Common myeloid progenitor, CD34-positive (primary cell): ENCODE measurements at regions not wholly inside any gene's neighbourhood (a gene's known extent, or its start where the extent isn't known, plus 50 kb on each side); places are given as distances from the start of the nearest gene placed in this dataset.
"Not testable (repeated sequence)": the region's sequence is repeated elsewhere in the genome, so short reads cannot be mapped to it uniquely, and the experiment has no call there.

Experiments
- CTCF ChIA-PET: fragments of 350-600 bp; sonication (Branson Sonifier 250); formaldehyde crosslinking; loops from one replicate; lab custom pipeline; 2021; ENCODE audit warnings: antibody characterized with exemption; lab: Charles Lee
- POLR2A ChIA-PET: fragments of 350-600 bp; sonication (Branson Sonifier 250); formaldehyde crosslinking; loops from one replicate; lab custom pipeline; 2021; ENCODE audit warnings: antibody characterized with exemption; lab: Charles Lee
- DNase-seq, 3 donors: peaks; one replicate each; pipeline versions ENCODE4 v3.0.0 to v3.0.0-alpha.2; 2013
- H3K27ac ChIP-seq, 2 experiments: 1 replicate in 1 of 2; 2 replicates in 1 of 2; pipeline ENCODE4 v1.7.0; 2013; ENCODE audit warnings: inconsistent platforms in 2 of 2, low read length in 2 of 2, mild to moderate bottlenecking in 2 of 2, low read depth in 1 of 2, moderate library complexity in 1 of 2; ENCODE audit not compliant: severe bottlenecking in 2 of 2, insufficient read depth in 1 of 2, poor library complexity in 1 of 2
- H3K27me3 ChIP-seq, 5 experiments: replicated peaks in 2 of 5; 1 replicate in 3 of 5; 2 replicates in 2 of 5; pipeline versions ENCODE4 v1.6.1 to v1.7.0; 2013; ENCODE audit warnings: low read length in 4 of 5, mild to moderate bottlenecking in 2 of 5, moderate library complexity in 2 of 5, inconsistent platforms in 1 of 5; ENCODE audit not compliant: insufficient read depth in 5 of 5, control insufficient read depth in 4 of 5
- H3K36me3 ChIP-seq, 4 experiments: 1 replicate in 2 of 4; 2 replicates in 2 of 4; pipeline versions ENCODE4 v1.6.1 to v1.7.0; 2013; ENCODE audit warnings: low read length in 3 of 4, control low read depth in 1 of 4, mild to moderate bottlenecking in 1 of 4; ENCODE audit not compliant: control insufficient read depth in 4 of 4, insufficient read depth in 4 of 4
- H3K4me1 ChIP-seq, 4 experiments: 1 replicate in 3 of 4; 2 replicates in 1 of 4; pipeline versions ENCODE4 v1.6.1 to v1.7.1; 2013; ENCODE audit warnings: low read length in 3 of 4, mild to moderate bottlenecking in 3 of 4, control low read depth in 1 of 4, inconsistent platforms in 1 of 4, moderate library complexity in 1 of 4; ENCODE audit not compliant: control insufficient read depth in 4 of 4, insufficient read depth in 4 of 4; ENCODE audit errors: control extremely low read depth in 1 of 4
- H3K4me3 ChIP-seq, 7 experiments: 1 replicate in 4 of 7; 2 replicates in 3 of 7; pipeline versions ENCODE4 v1.5.1 to v1.7.0; 2013; ENCODE audit warnings: mild to moderate bottlenecking in 7 of 7, low read length in 6 of 7, moderate library complexity in 6 of 7, inconsistent platforms in 2 of 7, low read depth in 2 of 7, control low read depth in 1 of 7; ENCODE audit not compliant: insufficient read depth in 4 of 7, control insufficient read depth in 1 of 7; ENCODE audit errors: extremely low read depth in 1 of 7
- H3K9me3 ChIP-seq, 5 experiments: 1 replicate in 4 of 5; 2 replicates in 1 of 5; pipeline versions ENCODE4 v1.6.1 to v1.7.1; 2013; ENCODE audit warnings: low read length in 4 of 5, mild to moderate bottlenecking in 2 of 5, inconsistent platforms in 1 of 5, low read depth in 1 of 5, moderate library complexity in 1 of 5; ENCODE audit not compliant: control insufficient read depth in 4 of 5, insufficient read depth in 2 of 5; ENCODE audit errors: control extremely low read depth in 1 of 5
- WGBS: methylation state at CpG from one replicate; pipeline ENCODE4 v1.1.5; 2013; ENCODE audit not compliant: insufficient coverage; 5-methylcytosine and 5-hydroxymethylcytosine counted together

DNA sequence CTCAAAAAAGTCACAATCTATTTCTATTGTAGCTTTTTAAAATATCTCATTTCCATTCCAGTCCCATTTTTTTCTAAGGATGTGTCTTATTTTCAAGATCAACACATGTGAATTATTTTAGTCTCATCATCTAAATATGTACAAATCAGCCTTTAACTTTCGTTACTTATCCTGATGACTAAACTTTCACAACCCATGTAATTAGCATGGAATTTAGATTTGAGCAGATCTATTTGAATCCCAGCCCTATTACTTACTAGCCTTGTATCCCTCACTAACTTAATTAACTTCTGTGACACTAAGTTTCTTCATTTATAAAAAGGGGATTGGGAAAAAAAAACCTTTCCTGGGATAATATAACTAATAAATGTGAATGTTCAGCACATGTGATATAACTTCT is 81.1 kb downstream of the UFM1 start:
- POLR2A ChIA-PET = no interaction called here
- Histone ChIP-seq H3K4me3 (no peak overlapping the region), H3K4me1 (no peaks in the 10 kb centered on the region), H3K27me3 (no peaks in the 10 kb centered on the region), H3K9me3 (no peaks in the 10 kb centered on the region), H3K36me3 (no peaks in the 10 kb centered on the region), H3K27ac (no peak overlapping the region)
- CTCF ChIA-PET = no interaction called here
- DNase-seq = no peak
- WGBS = no CpG with 5 or more reads among the region's 1 CpG

DNA sequence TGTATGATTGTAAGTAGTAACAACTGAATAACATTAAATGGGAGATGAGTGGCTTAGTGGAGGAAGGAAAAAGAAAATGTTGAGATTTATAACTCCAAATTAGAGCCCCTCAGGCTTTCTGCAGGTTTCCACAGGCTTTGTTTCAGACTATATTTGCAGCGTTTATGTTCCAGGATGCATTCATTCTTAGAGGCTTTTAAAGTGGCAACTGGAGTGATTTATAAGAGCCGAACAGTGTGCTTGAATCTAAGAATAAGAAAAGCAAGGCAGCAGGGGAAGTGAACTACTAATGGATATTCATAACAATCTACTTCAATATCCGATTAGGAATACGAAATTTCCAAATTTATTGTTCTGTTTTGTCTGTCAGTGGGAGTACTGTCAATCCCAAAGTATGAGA is 91.0 kb downstream of the UFM1 start:
- POLR2A ChIA-PET = no interaction called here
- Histone ChIP-seq H3K9me3 (no peaks in the 10 kb centered on the region), H3K27ac (no peak overlapping the region), H3K27me3 (peaks cover 0 to 5% (median 0%) of the 10 kb centered on the region in 5 experiments), H3K4me3 (no peak overlapping the region), H3K4me1 (no peaks in the 10 kb centered on the region), H3K36me3 (no peaks in the 10 kb centered on the region)
- no peak for DNase-seq
- no CpG with 5 or more reads among the region's 4 CpGs for WGBS
- CTCF ChIA-PET = no interaction called here

DNA sequence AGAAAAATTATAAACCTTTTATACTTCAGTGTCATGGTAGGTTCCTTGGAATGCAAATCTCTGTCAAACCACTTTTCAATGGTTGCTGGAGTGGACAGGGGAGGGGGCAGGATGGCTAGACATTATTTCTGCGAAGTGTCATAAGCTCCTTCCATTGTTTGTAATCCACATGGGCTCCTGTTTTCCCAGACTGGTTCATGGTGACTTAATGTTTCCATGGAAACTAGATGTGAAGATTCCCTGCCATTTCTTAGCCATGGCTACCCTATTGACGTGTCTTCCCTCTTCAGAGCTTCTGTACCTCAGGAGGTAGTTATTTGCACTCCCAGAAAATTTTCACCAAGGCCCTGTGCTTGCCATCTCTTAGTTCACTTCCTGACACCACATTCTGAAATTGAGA is 95.3 kb downstream of the UFM1 start:
- H3K27ac ChIP-seq = no peak overlapping the region
- DNase-seq = no peak
- H3K9me3 ChIP-seq = no peaks in the 10 kb centered on the region
- no peaks in the 10 kb centered on the region for H3K36me3 ChIP-seq
- no peak overlapping the region for H3K4me3 ChIP-seq
- CTCF ChIA-PET = no interaction called here
- H3K27me3 ChIP-seq = peaks cover 0 to 5% (median 0%) of the 10 kb centered on the region in 5 experiments
- WGBS = 95% methylated on average over 2 of the region's 2 CpGs
- POLR2A ChIA-PET = no interaction called here
- H3K4me1 ChIP-seq = no peaks in the 10 kb centered on the region

DNA sequence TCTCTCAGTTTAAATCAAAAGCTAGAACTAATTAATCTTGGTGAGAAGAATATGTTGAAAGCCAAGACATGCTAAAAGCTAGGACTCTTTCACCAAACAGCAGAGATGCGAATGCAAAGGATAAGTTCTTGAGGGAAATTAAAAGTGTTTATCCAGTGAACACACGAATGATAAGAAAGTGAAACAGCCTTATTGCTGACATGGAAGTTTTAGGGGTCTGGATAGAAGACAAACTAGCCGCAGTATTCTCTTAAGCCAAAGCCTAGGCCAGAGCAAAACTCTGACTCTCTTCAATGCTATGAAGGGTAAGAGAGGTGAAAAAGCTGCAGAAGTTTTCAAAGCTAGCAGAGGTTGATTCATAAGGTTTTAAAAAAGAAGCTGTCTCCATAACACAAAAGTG is 103.0 kb downstream of the UFM1 start:
- DNase-seq = no peak
- H3K4me1 ChIP-seq = no peaks in the 10 kb centered on the region
- WGBS = 100% methylated on average over 3 of the region's 3 CpGs
- no peaks in the 10 kb centered on the region for H3K36me3 ChIP-seq
- no peaks in the 10 kb centered on the region for H3K27me3 ChIP-seq
- ChIA-PET POLR2A (no interaction called here), CTCF (no interaction called here)
- H3K27ac ChIP-seq = no peak overlapping the region
- H3K4me3 ChIP-seq = no peak overlapping the region
- no peaks in the 10 kb centered on the region for H3K9me3 ChIP-seq

DNA sequence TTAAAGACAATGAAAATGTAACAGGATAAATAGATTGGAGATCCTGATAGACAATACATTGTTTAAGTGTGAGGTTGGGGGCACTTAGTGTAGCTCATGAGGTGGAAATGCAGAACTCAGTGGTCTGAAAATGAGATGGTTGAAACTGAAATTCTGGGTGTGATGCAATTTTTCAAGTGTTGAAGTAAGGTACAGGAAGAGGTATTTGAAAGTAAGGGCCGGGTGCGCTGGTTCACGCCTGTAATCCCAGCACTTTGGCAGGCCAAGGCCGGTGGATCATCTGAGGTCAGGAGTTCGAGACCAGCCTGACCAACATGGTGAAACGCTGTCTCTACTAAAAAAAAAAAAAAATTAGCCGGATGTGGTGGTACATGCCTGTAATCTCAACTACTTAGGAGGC is 113.0 kb downstream of the UFM1 start:
- H3K4me1 ChIP-seq = no peaks in the 10 kb centered on the region
- no peak for DNase-seq
- no peaks in the 10 kb centered on the region for H3K27me3 ChIP-seq
- ChIA-PET POLR2A (no interaction called here), CTCF (no interaction called here)
- 94% methylated on average over 6 of the region's 7 CpGs for WGBS
- no peak overlapping the region for H3K4me3 ChIP-seq
- peaks cover 0 to 5% (median 0%) of the 10 kb centered on the region in 5 experiments for H3K9me3 ChIP-seq
- H3K27ac ChIP-seq = no peak overlapping the region
- H3K36me3 ChIP-seq = no peaks in the 10 kb centered on the region

DNA sequence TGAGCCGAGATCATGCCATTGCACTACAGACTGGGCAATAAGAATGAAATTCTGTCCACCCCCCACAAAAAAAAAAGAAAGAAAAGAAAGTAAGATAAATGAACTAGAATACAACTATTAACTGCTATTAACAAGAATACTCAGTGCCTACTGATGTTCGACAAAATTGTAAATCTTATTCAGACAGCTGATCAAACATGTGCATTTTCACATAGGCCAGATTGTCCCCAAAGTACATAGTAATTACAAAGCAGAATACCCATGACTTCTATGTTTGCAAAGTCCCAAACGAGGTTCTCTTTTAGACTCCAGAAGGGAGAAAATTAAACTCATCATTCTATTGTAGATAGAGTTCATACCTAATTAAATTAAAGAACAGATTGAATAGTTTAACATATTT is 113.4 kb downstream of the UFM1 start:
- 100% methylated on average over 1 of the region's 3 CpGs for WGBS
- POLR2A ChIA-PET = no interaction called here
- DNase-seq = no peak

DNA sequence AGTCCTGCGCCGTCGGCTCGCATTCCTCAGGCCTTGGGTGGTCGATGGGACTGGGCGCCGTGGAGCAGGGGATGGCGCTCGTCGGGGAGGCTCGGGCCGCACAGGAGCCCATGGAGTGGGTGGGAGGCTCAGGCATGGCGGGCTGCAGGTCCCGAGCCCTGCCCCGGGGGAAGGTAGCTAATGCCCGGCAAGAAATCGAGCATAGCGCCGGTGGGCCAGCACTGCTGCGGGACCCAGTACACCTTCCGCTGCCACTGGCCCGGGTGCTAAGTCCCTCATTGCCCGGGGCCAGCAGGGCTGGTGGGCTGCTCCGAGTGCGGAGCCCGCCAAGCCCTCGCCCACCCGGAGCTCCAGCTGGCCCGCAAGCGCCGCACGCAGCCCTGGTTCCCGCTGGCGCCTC is 122.8 kb downstream of the UFM1 start:
- 87% methylated on average over 17 of the region's 34 CpGs for WGBS
- POLR2A ChIA-PET, H3K9me3 ChIP-seq, CTCF ChIA-PET, H3K27ac ChIP-seq, H3K4me1 ChIP-seq, H3K36me3 ChIP-seq, DNase-seq, H3K27me3 ChIP-seq, H3K4me3 ChIP-seq: not testable (repeated sequence)

More for the DNA sequence above, 113.4 kb downstream of the UFM1 start:
- Histone ChIP-seq H3K36me3 (no peaks in the 10 kb centered on the region), H3K27me3 (no peaks in the 10 kb centered on the region), H3K4me1 (no peaks in the 10 kb centered on the region), H3K27ac (no peak overlapping the region), H3K4me3 (no peak overlapping the region), H3K9me3 (peaks cover 0 to 5% (median 0%) of the 10 kb centered on the region in 5 experiments)
- CTCF ChIA-PET = no interaction called here
